T47D (cell line): ENCODE measurements at regions not wholly inside any gene's neighbourhood (a gene's known extent, or its start where the extent isn't known, plus 50 kb on each side); places are given as distances from the start of the nearest gene placed in this dataset.

Experiments
- DNase-seq, 2 experiments: peaks; one replicate each; pipeline versions ENCODE4 v3.0.0 to v3.0.0-alpha.2; 2011 to 2012; ENCODE audit warnings: low read depth in 1 of 2, low spot score in 1 of 2
- JUND ChIP-seq: IDR thresholded peaks from 2 replicates; pipeline ENCODE4 v1.6.1; 2012; ENCODE audit warnings: low read depth
- in situ Hi-C: cut with HindIII; loops from 2 replicates; pipeline ENCODE4 v1.10.0; 2016; ENCODE audit warnings: low sequenced_read_pairs, low pct_unique_long_range_greater_than_20kb

DNA sequence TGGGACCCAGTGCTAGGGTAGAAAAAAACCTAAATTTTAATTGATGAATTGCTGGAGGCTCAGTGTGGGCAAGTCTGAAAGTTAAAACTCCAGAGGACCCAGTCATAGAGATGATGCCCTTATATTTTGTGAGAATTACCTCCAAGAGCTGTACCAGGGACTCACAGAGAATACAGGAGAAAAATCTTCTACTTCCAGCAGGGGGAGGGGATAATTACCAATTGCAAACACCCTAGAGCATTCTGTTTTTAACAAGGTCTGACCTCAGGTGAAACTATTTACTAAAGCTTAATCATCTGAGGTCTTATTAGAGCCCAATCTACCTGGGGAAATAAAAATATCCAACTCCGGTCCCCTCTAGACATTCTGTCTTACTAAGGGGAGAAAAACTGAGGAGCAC is 994.7 kb upstream of the MIR17HG start:
- in situ Hi-C loops = no loop called here
- TF ChIP-seq JUND = no peak
- no peak for DNase-seq

DNA sequence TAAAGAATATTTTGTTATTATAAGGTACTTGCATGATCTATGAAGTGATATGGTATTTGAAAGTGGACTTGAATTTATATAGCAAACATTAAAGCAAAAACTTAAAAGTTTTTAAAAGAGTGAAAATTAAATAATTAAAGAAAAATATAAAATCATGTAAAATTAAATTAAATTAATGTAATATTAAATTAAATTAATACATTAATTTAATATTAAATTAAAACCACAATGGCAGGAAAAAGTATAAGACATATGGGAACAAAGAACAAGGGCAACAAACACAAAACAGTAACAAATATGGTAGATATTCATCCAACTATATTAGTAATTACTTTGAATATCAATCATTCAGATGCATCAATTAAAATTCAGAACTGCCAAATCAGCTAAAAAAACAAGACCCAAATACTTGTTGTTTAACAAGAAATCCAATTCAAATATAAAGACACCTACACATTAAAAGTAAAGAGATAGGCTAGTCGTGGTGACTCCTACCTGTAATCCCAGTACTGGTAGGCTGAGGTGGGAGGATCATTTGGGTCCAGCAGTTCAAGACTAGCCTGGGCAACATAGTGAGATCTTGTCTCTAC is 992.2 kb upstream of the MIR17HG start:
- no peak for DNase-seq
- TF ChIP-seq JUND = no peak
- in situ Hi-C loops = no loop called here

DNA sequence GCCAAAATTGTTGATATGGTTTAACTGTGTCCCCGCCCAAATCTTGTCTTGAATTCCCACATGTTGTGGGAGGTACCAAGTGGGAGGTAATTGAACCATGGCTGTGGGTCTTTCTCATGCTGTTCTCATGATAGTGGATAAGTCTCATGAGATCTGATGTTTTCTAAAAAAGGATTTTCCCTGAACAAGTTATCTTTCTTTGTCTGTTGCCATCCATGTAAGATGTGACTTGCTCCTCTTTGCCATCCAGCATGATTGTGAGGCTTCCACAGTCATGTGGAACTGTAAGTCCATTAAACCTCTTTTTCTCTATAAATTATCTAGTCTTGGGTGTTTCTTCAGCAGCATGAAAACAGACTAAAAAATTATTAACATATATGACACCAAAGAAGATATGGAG is 986.7 kb upstream of the MIR17HG start:
- no peak for TF ChIP-seq JUND
- no peak for DNase-seq
- in situ Hi-C loops = no loop called here

DNA sequence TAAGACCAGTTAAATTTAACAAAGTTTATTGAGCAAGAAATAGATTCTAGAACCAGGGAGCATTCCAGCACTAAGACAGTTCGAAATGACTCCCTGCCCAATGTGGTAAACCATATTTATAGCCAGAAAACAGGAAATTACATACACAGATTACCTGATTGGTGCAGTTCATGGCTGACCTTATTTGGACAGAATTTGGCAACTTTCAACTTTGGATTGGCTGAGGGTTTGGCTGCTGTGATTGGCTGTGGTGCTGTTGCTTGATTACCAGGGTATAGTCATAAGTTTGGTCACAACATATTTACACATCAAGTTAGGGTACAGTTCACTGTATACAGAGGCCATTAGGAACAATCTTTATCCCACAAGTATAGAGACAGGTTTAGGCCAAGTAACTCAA is 984.8 kb upstream of the MIR17HG start:
- TF ChIP-seq JUND = no peak
- DNase-seq = no peak
- in situ Hi-C loops = no loop called here

- DNase-seq = peak in 1 of 2 experiments; percentile 42
- TF ChIP-seq JUND = no peak
- in situ Hi-C loops = no loop called here
Measured at GRCh38 chr13:90365130-90365529, 982.4 kb upstream of the MIR17HG start.

DNA sequence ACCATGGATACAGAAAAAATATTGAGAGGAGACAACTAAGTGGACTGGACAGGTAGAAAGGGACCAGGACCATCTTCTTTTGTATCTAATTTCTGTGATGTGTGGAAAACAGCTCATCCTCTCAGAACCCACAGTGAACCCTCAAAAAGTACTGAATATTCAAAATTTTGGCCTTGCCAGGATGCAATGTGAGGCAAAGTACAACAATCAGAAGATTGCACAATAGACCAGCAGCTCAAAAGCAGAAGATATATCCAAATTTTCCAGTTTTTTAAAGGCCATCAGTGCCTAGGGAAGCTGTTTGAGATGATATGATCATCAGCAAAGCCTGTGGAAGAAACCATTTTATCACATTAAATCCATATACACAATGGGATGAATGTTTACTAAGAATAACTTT is 973.3 kb upstream of the MIR17HG start:
- in situ Hi-C loops = no loop called here
- DNase-seq = no peak
- TF ChIP-seq JUND = no peak

GRCh38 chr13:90375851-90376250 is 971.6 kb upstream of the MIR17HG start:
- no peak for TF ChIP-seq JUND
- in situ Hi-C loops = no loop called here
- DNase-seq = no peak

DNA sequence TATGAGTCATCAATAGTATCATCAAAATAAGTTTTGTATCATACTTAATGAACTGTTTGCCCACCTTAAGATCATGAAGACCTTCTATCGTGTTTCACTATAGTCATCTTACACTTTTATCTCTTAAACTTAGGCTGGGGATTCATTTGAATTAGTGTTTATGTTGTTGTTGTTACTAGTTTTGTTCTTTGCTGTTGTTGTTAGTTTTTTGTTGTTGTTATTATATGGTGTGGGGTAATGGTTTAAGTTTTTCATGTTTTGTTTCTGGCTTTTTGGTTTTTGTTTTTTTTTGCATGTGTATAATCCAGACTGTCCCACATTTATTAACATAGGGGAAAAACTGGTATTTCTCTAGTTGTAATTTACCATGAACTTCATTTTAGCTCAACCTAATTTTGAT is 965.1 kb upstream of the MIR17HG start:
- no peak for TF ChIP-seq JUND
- no peak for DNase-seq
- in situ Hi-C loops = no loop called here

GRCh38 chr13:90385781-90386489 is 961.6 kb upstream of the MIR17HG start:
- TF ChIP-seq JUND = no peak
- no peak for DNase-seq
- in situ Hi-C loops = no loop called here

GRCh38 chr13:90388887-90389452 is 958.5 kb upstream of the MIR17HG start:
- in situ Hi-C loops = no loop called here
- TF ChIP-seq JUND = no peak
- DNase-seq = no peak

DNA sequence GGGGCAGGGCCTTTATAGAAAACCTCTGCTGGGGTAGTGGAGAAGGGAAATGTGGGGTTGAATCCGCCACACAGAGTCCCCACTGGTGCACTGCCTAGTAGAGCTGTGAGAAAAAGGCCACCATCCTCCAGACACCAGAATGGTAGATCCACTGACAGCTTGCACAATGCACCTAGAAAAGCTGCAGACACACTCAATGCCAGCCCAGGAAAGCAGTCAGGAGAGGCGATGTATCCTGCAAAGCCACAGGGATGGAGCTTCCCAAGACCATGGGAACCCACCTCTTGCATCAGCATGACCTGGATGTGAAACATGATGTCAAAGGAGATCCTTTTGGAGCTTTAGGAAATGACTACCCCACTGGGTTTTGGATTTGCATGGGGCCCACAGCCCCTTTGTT is 958.0 kb upstream of the MIR17HG start:
- no peak for TF ChIP-seq JUND
- DNase-seq = no peak
- in situ Hi-C loops = no loop called here

DNA sequence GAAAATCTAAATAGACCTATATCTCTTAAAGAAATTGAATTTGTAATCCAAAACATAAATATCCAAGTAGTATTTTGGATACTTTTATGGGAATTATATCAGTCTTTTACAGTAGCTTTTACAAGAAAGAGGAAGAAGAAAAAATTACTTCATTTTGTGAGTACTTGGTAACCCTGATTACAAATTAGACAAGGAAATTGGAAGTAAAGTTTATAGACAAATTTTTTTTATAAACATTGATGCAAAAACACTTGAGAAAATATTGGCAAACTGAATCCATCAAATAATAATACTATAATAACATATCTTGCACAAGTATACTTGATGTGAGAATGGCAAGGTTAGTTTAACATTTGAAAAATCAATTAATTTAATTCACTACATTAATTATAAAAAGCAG is 954.1 kb upstream of the MIR17HG start:
- no peak for DNase-seq
- in situ Hi-C loops = no loop called here
- TF ChIP-seq JUND = no peak

- no peak for TF ChIP-seq JUND
- in situ Hi-C loops = no loop called here
- DNase-seq = no peak
Measured at GRCh38 chr13:90395348-90395747, 952.1 kb upstream of the MIR17HG start.
